GM12878 (cell line): ENCODE measurements at regions not wholly inside any gene's neighbourhood (a gene's known extent, or its start where the extent isn't known, plus 50 kb on each side); places are given as distances from the start of the nearest gene placed in this dataset.

Source experiments
- CEBPZ ChIP-seq: fragments of 150-350 bp; IDR thresholded peaks from 2 replicates; pipeline ENCODE4 v1.6.1; 2016; ENCODE audit warnings: low read depth, low read length
- E2F4 ChIP-seq: IDR thresholded peaks from 2 replicates; pipeline ENCODE4 v1.6.1; 2012; ENCODE audit warnings: low read depth, low read length, improper control_type of control experiment
- FOXM1 ChIP-seq: IDR thresholded peaks from 2 replicates; pipeline ENCODE4 v1.6.1; 2012; ENCODE audit warnings: low read depth, mild to moderate bottlenecking, inconsistent platforms, low read length, moderate library complexity
- NBN ChIP-seq: fragments of 450-650 bp; IDR thresholded peaks from 2 replicates; pipeline ENCODE4 v1.6.1; 2016
- POLR2AphosphoS5 ChIP-seq: IDR thresholded peaks from 2 replicates; pipeline ENCODE4 v1.6.1; 2011; ENCODE audit warnings: mild to moderate bottlenecking, low read length, inconsistent platforms

- TF ChIP-seq POLR2AphosphoS5, result no peak
- no peak for TF ChIP-seq E2F4
- TF ChIP-seq CEBPZ, result no peak
- no peak for TF ChIP-seq NBN
- TF ChIP-seq FOXM1, result no peak
These were observed 168.5 kb upstream of the ACTBL2 start for GRCh38 chr5:57651127-57651526.
